ENCODE measurements at regions not wholly inside any gene's neighbourhood (a gene's known extent, or its start where the extent isn't known, plus 50 kb on each side); places are given as distances from the start of the nearest gene placed in this dataset.
"Not testable (repeated sequence)": the region's sequence is repeated elsewhere in the genome, so short reads cannot be mapped to it uniquely, and the experiment has no call there.

- DNase-seq (ENCODE audit: low spot score); in situ Hi-C loops (cut with MboI; ENCODE audit: low pct_unique_long_range_greater_than_20kb, low sequenced_read_pairs, unreplicated experiment): not testable (repeated sequence)
These were observed 51.5 kb downstream of the VPREB1 start for GRCh38 chr22:22296047-22296446.

GRCh38 chr22:22297159-22297793 lies 52.7 kb downstream of the VPREB1 start:
- in situ Hi-C loops (cut with MboI; ENCODE audit: low pct_unique_long_range_greater_than_20kb, low sequenced_read_pairs, unreplicated experiment), result not testable (repeated sequence)
- DNase-seq (ENCODE audit: low spot score), result peak; percentile 11

- in situ Hi-C loops (cut with MboI; ENCODE audit: low pct_unique_long_range_greater_than_20kb, low sequenced_read_pairs, unreplicated experiment); DNase-seq (ENCODE audit: low spot score): not testable (repeated sequence)
- TF ChIP-seq CTCF (IDR thresholded peaks at IDR 0.05; ENCODE audit: extremely low read depth, insufficient read depth, missing control alignments), result peak; percentile 39
These were observed 53.4 kb downstream of the VPREB1 start for GRCh38 chr22:22297794-22298653.

GRCh38 chr22:22298654-22299009 lies 54.0 kb downstream of the VPREB1 start:
- DNase-seq (ENCODE audit: low spot score); in situ Hi-C loops (cut with MboI; ENCODE audit: low pct_unique_long_range_greater_than_20kb, low sequenced_read_pairs, unreplicated experiment): not testable (repeated sequence)

GRCh38 chr22:22300511-22300910 lies 55.9 kb downstream of the VPREB1 start:
- in situ Hi-C loops (cut with MboI; ENCODE audit: low pct_unique_long_range_greater_than_20kb, low sequenced_read_pairs, unreplicated experiment); DNase-seq (ENCODE audit: low spot score): not testable (repeated sequence)

GRCh38 chr22:22300946-22301345 lies 56.4 kb downstream of the VPREB1 start:
- DNase-seq (ENCODE audit: low spot score); in situ Hi-C loops (cut with MboI; ENCODE audit: low pct_unique_long_range_greater_than_20kb, low sequenced_read_pairs, unreplicated experiment): not testable (repeated sequence)

GRCh38 chr22:22316589-22316988 lies 72.0 kb downstream of the VPREB1 start:
- TF ChIP-seq CTCF (IDR thresholded peaks at IDR 0.05; ENCODE audit: extremely low read depth, insufficient read depth, missing control alignments), result no peak
- in situ Hi-C loops (cut with MboI; ENCODE audit: low pct_unique_long_range_greater_than_20kb, low sequenced_read_pairs, unreplicated experiment), result loop anchor here (10.0 kb wide), 1 partner anchor 618 kb away; no protein-coding TSS in a partner anchor
- DNase-seq (ENCODE audit: low spot score), result no peak

- in situ Hi-C loops (cut with MboI; ENCODE audit: low pct_unique_long_range_greater_than_20kb, low sequenced_read_pairs, unreplicated experiment), result loop anchor here (10.0 kb wide), 1 partner anchor 616 kb away; no protein-coding TSS in a partner anchor
- no peak for TF ChIP-seq CTCF (IDR thresholded peaks at IDR 0.05; ENCODE audit: extremely low read depth, insufficient read depth, missing control alignments)
- DNase-seq (ENCODE audit: low spot score), result no peak
These were observed 74.3 kb downstream of the VPREB1 start for GRCh38 chr22:22318723-22319465.
